HG03066 (cell line): ENCODE measurements at regions not wholly inside any gene's neighbourhood (a gene's known extent, or its start where the extent isn't known, plus 50 kb on each side); places are given as distances from the start of the nearest gene placed in this dataset.

Source experiments
- ATAC-seq: cut with Tn5 transposase; IDR thresholded peaks from one replicate; pipeline ENCODE4 v1.9.1; 2021; ENCODE audit warnings: low read depth; ENCODE audit not compliant: unreplicated experiment

DNA sequence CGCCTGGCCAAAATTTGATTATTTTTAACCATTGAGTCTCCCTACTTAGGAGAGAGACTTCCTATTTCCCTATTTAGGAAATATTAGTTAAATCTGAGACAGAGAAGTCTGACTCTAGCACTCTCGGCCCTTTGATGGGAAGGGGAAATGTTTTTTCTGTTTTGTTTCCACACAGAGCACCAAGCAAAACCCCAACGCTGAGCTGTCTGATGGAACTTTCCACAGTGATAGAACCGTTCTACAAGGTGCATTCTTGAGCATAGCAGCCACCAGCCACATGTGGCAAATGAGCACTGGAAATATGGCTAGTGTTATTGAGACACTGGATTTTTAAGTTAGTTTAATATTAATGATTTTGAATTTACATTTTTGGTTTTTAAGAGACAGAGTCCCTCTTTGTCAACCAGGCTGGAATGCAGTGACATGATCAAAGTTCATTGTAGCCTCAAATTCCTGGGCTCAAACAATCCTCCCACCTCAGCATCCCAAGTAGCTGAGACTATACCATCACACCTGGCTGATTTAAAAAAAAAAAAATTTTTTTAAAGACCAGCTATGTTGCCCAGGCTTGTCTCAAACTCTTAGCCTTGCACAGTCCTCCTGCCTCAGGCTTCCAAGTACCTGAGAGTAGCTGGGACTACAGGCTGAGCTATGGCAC, 77.3 kb upstream of the GALNT2 start:
- no peak for ATAC-seq

GRCh38 chr1:229990326-229990725, 76.7 kb upstream of the GALNT2 start:
- ATAC-seq: no peak

DNA sequence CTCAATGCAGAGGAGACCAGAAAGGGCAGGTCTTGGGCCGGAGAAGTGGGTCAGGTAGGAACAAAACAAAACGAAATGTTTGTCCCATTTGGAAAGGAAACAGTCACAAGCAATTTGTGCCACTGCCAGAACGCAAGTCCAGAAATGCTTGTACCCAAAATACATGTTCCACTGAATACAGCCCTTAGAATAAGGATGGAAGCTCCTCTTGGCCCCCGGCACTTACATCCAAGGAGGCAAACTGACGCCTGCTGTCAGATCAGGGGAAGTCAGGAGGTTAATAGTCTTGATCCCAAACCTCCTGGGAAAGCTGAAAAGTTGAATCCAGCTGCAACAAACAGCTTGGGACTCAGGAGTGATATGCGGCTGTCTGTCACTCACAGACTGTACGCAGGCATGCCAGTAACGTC, 75.9 kb upstream of the GALNT2 start:
- ATAC-seq: no peak

GRCh38 chr1:229991724-229992333, 75.2 kb upstream of the GALNT2 start:
- ATAC-seq: no peak

GRCh38 chr1:229993060-229993459, 74.0 kb upstream of the GALNT2 start:
- no peak for ATAC-seq

- no peak for ATAC-seq
These were observed 73.1 kb upstream of the GALNT2 start for GRCh38 chr1:229993894-229994293.

- no peak for ATAC-seq
These were observed 67.9 kb upstream of the GALNT2 start for GRCh38 chr1:229999004-229999670.

GRCh38 chr1:230000493-230001184, 66.4 kb upstream of the GALNT2 start:
- ATAC-seq: no peak

- no peak for ATAC-seq
These were observed 64.8 kb upstream of the GALNT2 start for GRCh38 chr1:230002164-230002803.

- ATAC-seq: no peak
These were observed 63.6 kb upstream of the GALNT2 start for GRCh38 chr1:230003409-230003808.

DNA sequence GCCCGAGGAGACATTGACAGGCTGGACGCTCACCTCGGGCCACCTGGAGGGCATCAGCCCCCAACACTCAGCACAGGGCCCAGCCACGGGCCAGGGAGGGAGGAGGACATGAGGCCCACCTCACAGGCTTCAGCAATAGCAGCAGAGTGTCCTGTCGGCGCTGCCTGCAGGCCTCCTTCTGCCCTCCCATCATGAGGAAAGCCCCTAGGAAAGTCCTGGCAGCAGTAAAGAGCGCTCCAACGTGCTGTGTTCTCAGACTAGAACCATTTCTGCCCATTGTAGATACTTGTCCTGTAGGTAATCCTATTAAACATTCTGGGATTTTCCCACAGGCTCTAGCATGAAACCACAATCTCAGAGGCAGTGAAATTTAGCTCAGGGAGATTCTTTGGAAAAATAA, 62.0 kb upstream of the GALNT2 start:
- ATAC-seq: no peak

GRCh38 chr1:230008721-230009120, 58.3 kb upstream of the GALNT2 start:
- no peak for ATAC-seq

DNA sequence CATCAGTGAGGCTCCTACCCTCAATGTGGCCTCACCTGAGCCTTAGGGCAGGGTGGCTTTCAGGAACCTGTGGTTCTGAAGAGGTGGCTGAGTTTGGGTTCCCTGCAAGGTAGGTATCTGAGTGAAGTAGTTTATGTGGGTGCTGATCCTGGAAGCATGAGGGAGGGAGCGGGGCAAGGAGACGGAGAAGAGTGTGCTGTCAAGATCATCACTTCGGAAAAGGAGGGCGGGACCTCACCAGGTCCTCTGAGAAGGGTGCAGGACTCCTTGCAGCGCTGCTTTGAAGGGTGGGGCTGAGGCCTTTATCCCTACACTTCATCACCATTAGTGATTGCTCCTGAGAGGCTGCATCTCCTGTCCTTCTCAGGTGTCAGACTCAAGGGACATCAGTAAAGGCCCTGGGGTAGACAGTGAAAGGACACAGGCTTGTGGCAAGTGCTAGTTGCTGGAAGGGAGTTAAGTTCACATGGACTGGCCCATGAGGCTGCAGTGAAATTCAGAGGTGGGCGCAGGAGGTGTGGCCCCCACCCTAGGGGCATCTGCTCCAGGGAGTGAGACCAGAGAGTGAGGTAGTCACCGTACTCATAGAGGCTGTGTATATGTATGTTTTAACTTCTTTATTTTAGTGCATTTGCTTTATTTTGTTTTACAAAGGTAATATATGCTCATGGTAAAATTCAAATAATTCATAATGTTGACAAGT, 57.3 kb upstream of the GALNT2 start:
- ATAC-seq: no peak

DNA sequence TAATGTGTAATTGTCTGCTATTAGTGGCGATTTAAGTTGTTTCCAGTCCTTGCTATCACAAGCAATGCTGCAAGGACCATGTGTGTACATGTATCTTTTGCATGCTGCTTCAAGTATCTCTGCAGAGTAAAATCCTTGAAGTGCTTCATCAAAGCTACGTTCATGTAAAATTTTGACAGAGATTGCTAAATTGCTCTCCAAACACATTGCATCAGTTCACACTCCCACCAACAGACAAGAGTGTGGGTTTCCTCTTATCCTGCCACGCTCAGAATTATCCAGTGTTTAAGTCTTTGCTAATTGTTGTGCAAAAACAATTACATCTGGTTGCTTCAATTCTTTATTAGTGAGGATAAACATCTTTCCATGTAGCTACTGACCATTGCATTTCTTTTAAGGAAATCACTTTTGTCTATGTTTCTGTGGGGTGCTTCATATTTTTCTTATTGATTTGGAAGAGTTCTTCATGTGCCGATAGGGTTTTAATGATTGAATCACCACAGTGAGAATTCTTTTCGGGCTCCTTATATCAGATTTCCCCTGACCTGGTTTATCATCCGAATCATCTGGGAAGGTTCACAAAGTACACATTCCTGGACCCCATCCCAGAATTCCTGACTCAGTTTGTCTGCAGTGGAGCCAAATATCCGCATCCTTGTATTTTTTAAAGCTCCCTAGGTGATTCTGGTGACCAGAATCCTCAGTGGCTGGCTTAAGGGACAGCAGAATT, 56.3 kb upstream of the GALNT2 start:
- no peak for ATAC-seq

GRCh38 chr1:230011333-230012092, 55.5 kb upstream of the GALNT2 start:
- ATAC-seq: no peak

GRCh38 chr1:230012093-230012393, 55.0 kb upstream of the GALNT2 start:
- ATAC-seq: no peak

- ATAC-seq: no peak
These were observed 54.3 kb upstream of the GALNT2 start for GRCh38 chr1:230012741-230013140.

DNA sequence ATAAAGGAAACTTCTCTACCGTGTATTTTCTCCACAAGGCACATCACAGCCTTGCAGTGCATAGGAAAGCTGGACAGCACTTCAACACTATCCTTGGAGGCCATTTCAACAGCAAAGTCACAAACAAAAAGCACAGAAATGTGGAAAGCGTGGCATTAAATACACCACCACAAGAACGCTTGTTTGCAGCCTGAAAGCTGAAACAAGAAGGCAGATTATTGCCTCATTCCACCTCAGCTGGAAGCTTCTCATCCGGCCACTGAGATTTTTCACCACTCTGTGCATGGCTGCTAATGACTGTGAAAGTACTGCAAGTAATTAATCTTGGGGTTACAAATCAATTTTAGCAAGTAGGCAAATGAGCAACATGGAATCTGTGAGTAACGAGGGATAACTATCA, 50.9 kb upstream of the GALNT2 start:
- ATAC-seq: no peak
